HG03342 (cell line): ENCODE measurements at regions not wholly inside any gene's neighbourhood (a gene's known extent, or its start where the extent isn't known, plus 50 kb on each side); places are given as distances from the start of the nearest gene placed in this dataset.
"Not testable (repeated sequence)": the region's sequence is repeated elsewhere in the genome, so short reads cannot be mapped to it uniquely, and the experiment has no call there.

Source experiments
- ATAC-seq: cut with Tn5 transposase; IDR thresholded peaks from one replicate; pipeline ENCODE4 v1.9.1; 2021; ENCODE audit warnings: mild to moderate bottlenecking, moderate library complexity; ENCODE audit not compliant: unreplicated experiment

DNA sequence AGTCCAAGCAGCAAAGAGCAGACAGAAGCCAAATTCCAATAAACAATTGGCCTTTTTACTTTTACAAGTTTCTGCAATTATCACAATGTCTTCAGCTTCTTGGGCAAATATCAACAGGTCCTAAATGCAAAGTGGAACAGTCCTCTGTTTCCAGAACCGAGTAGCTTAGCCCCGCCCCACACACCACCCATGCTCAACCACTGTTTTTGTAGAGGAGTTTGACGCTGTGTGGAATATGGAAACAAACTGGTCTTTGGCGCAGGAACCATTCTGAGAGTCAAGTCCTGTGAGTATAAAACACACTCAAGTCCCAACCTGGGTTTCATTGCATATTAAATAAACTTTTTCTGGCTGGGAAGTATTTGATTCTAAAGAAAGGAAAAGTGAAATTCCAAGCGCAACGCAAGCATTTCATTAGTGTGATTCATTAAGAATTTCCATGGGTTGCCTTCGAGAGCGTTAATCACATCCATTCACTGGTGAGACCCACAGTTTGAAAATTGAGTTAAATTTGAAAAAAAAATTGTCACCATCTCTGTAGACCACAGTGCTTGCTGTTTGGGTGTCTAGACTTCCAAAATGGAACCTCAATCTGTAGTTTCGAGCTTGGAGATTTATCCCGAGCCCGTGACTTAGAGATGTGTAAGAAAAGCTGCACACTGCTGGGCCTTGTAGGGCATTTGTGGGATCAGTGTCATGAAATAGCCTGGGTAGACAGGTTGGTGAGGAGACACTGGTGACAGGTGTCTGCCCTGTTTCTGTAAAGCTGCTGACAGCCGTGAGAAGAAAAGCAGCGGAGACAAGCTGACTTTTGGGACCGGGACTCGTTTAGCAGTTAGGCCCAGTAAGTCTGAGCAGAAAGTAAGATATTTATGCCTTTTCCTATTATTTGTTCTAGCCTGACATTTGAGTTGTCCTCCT, 96.1 kb downstream of the DAD1 start:
- no peak for ATAC-seq

DNA sequence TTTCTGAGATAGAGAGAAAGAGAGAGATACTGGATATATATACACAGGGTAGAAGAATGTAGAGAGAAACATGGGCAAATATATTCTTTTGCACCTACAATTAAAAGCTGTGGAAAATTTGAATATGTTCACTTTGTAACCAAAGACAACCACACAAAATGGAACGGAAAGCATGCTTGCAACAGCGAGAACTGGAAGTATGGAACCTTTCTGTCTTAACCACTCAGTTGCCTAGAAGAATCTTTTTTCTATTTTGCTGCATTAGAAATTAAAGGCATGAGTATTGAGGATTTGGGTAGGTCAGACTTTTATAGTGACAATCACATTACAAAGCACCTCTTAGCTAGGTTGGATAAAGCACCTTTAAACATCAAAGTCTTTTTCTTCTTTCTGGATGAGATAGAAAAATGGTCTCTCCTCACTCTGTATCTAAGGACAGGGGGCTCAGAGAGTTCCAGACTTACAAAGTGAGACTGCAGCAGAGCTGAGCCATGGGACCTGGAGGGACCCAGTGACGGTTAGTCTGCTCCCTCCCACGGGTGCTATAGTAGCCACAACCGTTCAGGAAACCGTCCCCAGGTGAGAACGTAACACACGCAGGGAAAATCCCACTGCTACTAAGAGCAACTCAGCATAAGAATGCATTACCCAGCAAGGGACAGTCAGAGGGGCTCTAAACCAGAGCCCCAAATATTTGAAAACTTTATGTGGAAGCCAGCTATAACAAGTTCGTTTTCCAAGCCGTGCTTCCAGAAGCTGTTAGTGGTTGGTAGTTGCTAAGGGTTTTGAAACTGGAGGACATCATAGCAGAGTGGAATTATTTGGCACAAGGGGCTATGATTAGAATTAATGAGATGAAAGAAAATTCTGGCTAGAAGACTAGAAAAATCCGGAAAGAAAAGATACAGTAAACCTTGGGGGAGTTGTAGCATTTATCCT, 97.1 kb downstream of the DAD1 start:
- no peak for ATAC-seq

DNA sequence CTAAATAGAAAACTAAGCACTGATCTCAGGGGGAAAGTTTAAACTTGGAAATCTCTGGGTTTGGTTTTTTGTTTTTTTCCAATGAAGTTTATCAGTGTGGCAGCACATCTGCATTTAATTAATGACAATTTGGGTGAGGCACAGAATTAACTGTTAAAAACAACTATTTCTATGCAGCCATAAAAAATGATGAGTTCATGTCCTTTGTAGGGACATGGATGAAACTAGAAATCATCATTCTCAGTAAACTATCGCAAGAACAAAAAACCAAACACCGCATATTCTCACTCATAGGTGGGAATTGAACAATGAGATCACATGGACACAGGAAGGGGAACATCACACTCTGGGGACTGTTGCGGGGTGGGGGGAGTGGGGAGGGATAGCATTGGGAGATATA, 98.0 kb downstream of the DAD1 start:
- not testable (repeated sequence) for ATAC-seq

DNA sequence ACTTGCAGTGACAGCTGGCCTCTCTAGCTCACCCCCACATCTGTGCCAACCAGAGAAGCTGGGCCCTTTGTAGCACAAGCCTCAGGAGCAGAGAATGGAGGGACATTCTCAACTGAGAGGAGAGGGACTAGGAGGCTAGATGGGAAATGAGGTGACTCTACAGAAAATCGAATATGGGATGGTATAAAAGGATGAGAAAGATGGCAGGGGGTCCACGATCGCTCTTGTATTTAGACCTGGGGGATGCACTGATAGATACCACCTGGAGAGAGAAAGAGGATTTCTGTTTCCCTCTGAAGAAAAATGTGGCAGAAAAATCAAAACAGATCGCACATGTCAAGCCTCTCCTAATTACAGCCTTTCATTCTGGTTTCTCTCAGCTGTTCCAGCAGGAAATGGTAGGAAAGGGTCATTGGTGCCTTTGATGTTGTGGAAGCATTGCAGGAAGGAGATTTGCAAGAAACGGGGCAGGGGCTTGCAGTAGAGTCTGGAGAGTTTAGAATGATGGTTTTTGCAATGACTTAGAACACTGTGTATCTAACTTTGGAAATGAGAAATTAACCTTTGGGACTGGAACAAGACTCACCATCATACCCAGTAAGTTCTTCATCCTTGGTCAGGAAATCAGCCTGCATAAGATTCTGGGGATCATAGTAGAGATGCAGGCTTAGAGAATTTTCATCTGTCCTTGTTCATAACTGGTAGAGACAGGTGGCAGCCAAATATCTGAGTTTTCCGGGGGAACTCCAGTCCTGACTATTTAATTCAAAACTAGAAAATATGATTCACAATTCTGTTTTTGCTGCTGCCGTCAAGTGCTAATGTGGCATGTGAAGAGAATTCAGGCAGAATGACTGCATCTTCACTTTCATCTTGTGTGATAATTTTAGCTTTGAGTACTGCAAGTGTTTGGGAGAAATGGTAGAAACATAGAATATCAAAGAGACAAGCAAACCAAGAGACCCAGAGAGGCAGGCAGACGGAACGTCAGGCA, 98.8 kb downstream of the DAD1 start:
- no peak for ATAC-seq

DNA sequence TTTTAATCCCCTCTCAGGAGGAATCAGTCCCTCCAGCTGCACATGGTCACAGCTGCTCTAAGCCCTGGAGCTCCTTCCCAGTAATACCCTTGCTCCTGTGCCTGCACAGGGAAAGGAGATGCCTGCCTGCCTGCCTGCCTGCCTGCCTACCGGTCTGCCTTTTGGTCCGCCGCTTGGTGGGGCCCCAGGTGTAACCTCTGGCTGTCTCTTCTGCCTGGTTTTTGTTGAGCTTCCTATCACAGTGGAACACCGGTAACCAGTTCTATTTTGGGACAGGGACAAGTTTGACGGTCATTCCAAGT, 99.8 kb downstream of the DAD1 start:
- ATAC-seq: no peak

DNA sequence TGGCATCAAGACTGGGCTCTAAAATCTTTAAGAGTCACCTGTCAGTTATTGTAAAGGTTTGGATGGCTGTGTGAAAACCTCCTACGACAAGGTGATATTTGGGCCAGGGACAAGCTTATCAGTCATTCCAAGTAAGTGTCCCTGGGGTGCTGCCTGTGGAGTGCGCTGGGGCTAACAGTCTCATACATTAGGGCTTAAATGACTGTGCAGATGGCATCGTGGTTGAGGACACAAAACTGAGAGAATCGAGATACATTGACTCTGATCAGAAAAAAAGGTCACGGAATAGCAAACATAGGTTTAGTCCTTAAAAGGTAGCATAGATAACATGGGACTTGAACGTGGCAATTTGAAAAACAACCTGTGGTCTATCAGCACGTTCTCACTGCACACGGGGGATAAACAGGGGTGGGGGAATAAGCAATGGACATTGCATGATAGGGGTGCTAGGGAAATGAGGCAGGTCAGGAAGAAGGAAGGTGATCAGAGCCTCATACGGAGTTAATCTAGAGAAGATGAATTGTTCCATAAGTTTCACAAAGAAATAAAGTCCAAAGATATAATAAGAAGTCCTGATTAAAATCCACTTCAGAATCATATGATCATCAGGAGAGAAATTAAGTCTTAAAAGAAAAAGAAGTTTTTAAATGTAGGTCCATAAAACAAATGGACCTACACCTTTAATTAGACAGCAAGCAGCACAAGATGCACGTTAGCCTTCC, 100.3 kb downstream of the DAD1 start:
- ATAC-seq: no peak

DNA sequence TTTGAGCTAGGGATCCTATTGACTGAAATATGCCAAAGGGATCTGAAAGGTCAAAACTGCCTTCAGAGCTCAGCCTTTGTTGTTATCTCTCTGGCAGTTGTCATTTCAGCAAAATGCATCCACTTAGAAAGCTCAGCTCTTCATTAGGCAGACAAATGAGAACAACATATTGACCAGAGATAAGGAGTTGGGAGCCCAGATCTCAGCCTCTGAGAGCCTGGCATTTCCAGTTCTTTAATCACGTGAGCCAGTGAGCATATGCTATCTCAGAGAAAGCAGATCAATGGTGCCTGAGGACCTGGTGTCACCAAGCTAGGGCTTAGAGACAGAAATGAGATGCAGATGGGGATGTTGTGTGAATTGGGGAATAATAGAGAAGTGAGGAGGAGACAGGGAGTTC, 101.1 kb downstream of the DAD1 start:
- ATAC-seq: no peak

DNA sequence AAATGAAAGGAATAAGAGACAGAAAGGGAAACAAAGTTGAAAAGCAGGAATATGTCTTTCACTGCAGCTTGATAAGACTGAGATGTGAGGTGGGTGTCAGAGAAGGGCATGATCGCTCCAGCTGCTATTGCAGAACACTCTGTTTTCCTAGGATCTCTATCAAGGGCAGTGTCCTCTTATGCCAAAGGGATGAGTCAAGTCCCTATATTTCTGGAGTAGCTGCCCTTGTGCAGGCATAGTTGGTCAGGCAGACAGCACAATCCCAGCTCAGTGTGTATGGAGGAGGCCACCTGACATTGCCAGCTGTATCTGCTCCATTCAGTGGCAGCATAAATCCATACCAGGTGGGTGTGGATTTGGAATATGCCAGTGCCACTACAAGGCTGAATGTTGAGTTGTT, 101.6 kb downstream of the DAD1 start:
- no peak for ATAC-seq

DNA sequence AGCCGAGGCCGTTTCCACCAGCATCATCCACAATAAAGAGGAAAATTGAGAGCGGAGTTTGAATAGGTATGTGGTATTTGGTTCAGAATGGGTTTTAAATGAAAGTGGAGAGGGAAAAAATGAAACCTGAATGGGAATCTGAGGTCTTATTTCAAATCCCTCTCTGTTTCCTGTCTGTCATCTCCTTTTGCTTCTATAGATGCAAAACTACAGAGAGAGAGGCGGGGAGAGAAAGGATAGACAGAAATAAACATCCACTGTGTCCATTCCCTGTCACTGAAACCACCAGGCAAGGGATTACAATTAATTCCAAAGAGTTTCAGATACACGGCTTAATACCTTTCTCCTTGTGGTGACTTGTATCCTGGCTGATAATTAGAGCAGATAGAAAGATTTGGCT, 102.3 kb downstream of the DAD1 start:
- ATAC-seq: no peak

DNA sequence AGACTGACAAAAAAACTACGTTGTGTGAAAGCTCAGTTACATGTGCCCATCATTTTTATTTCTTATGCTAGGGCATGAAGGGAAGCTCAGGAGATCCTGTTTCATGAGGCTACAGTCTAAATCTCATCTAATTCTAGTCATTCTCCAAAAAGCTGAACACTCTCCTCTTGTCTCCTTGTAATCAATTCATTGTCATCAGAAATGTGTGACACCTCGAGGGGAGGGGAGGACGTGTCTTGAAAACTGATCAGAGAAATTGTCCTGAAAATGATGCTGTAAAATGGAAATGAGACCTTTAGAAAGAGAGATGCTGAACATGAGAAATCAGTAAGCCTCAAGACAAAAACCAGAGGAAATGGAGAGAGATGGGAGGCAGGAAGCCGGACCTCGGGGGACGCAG, 103.4 kb downstream of the DAD1 start:
- ATAC-seq: no peak

DNA sequence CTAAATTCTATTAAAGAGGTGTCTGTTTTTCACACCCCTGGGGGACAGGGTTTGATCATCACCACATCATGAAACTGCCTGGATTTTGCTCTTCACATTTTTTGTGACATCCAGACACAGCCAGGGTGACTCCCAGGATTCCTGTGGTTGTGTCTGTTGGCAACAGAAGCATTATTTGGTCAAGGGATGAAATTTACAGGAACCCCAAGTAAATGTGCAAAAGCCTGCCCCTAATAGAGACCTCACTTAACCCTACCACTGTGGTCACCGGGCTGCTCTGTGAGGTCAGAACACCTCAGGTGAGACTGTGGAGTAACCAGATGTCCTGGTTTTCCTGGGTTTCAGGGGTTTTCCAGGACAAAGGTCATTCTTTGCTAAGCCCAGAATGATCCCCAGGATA, 103.8 kb downstream of the DAD1 start:
- no peak for ATAC-seq

DNA sequence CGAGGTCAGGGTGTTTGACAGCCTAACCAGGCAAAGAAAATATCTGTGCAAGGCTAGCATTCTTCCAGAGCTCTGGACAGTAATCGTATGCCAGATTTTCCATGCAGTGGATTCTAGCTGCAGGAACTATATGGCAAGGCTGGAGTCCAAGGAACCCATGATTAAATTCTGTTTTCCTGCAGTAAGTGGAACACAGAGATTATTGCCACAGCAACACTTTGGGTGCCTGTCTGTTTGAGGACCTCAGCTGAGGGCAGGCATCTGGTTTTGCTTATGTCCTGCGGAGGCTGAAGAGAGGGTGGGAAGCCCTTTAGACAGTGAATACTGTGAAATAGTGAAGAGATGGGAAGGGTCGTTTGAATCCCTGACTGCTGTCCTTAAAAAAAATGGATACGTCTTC, 104.4 kb downstream of the DAD1 start:
- ATAC-seq: no peak

DNA sequence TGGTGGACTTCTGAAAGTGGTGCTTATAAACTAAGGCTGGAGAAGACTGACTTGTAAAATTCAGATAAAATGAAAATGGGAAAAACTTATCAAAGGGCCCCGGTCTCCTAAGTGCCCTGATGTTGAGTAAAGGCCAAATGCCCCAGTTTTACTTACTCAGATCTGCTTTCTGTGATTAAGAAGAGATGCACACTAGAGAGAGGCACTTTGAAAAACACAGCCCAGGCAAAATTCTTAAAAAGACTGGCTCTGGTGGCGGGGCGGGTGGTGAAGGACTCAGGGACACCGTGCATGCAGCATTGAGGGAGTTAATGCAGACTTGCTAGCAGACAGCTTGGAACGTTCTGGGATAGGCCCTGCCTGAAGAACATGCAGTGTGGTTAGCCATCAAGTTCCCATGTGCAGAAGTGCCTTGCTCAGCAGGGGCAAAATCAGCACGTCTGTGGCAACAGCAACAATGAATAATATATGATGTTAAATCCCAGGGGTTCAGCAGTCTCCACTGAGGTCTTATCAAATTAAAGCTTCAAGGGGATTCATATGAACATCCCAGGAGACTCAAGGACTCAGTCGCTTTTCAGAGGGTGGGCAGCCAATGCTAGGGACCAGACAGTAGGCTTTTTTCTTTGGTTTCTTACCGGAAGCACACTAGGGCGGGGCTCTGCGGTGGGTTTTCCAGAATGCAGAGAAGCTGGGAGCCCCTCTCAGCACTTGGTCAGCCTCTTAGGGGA, 105.0 kb downstream of the DAD1 start:
- no peak for ATAC-seq

DNA sequence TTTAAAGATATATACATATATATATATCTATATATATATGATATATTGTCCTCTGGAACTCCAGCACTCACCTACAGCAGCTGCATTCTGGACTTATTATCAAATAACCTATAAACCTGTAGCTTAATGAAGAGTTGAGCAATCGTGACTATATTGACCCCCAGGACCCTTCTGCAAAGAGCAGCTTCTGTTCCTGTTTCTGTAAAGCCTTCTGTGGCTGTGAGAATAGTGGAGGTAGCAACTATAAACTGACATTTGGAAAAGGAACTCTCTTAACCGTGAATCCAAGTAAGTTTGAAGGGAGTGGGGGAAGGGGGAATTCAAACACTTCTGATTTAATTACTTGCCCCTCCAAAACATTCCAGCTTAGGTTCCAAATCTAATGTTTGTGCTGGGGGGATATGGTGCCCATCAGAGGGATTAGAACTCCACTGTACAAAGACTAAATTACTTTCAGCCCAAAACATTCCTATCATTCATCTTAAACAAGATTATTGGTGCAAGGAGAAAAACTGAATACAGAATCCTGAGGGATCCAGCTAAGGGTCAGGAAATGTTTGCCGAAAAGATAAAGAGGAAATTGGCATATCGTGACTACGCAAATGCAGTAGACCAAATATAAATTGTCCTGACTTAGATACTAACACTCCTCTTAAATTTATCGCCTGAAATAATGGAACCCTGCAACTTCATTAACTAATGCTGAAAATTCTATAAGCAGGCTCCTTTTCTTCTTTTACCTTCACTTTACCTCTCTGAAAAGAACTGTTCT, 106.1 kb downstream of the DAD1 start:
- no peak for ATAC-seq

DNA sequence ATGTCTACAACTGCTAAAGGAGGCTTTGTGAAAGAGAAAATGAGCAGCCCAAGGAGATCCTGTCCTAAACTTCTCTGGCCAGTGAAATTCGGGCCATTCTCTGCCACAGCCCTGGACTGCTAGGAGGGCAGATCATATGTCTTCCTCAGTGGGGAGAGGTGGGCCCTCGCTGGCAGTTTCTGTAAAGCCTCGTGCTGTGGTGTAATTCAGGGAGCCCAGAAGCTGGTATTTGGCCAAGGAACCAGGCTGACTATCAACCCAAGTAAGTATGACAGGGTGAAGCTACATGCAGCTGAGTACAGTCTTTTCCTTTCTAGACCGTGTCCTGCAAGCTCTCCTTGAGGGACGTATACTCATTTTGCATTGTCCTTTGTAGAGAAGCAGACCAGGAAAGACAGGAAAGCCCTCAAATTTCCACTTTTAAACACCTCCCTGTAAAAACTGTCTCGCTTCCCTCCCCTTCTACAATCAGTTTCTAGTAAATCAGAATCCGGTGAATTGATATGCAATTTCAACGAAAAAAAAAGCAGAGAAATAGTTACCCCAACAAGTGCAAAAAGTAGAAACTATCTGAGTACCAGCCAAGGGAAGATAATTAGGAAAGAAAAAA, 106.8 kb downstream of the DAD1 start:
- no peak for ATAC-seq

DNA sequence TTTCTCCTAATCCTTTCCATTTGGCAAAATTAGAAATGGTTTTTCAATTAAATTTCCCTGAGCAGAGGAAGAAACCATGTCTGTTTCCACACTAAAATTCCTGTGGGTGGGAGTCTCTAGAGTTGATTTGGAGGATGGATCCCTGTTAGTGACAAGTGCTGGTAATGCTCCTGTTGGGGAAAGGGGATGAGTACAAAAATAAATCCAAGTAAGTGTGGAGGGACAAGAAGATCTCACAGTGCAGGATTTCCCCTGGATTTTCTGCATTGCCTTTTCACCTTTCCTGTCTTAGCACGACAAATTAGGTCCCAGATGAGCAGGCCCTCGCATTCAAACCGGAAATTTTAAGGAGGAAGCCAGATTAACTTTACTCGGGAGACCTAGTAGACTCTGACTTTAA, 107.5 kb downstream of the DAD1 start:
- ATAC-seq: no peak

DNA sequence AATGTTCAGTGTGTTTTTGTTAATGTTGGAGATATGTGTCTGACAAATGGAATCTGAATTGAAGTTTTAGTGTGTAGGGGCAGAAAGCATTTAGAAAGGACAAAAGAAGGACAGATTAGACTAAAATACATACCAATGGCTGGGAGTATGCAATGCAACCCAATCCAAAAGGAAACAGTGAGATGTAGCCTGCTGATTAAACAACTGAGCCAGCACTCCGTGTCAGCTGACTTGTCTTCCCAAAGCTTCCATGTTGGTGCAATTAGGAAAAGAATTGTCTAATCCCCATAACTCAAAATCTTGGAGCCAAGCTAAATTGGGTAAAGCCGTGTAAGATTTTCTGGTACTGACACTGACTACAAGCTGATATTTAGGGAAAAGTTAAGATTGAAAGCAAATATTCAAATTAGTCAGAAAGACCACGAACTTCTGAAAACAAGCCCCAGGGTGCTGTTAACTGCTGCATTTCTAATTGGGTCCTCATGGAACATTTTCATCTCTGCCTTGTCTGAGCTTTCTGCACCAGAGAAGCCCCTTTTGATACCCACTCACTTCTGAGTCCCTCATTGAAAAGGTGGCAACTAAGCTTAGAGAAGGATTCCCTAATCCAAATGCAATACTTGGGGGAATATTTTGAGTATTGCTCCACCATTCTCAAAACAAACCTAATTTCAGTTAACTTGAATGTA, 109.1 kb downstream of the DAD1 start:
- ATAC-seq: no peak

DNA sequence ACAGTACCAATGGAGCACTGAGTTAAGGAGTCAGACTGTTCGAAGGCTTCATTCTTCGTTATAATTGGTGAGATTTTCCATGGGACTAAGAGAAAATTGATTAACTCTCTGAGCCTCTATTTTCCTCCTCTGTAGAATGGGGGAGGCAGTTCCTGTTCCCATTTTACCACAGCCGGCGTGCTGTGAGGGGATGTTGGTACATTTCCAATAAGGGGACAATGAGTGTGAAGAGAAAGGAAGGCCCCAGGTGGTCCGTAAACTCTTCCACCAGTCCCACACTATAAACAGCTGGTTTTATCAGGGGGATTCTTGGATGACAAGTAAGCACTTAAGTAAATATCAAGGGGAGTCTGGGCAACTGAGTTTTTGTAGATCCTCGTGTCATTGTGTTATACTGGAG, 109.9 kb downstream of the DAD1 start:
- no peak for ATAC-seq
